ENCODE measurements at regions not wholly inside any gene's neighbourhood (a gene's known extent, or its start where the extent isn't known, plus 50 kb on each side); places are given as distances from the start of the nearest gene placed in this dataset.

GRCh38 chr3:18751514-18751913 lies 326.4 kb upstream of the SATB1 start:
- DNase-seq (no peak), ATAC-seq (no peak)
- H3K4me1 Mint-ChIP-seq: peaks cover 31 to 72% (median 63%) of the 10 kb centered on the region in 4 donors
- H3K4me3 Mint-ChIP-seq: no peak overlapping the region
- H3K36me3 Mint-ChIP-seq: peaks cover 0 to 1% (median 0%) of the 10 kb centered on the region in 3 donors
- H3K27me3 Mint-ChIP-seq: no peaks in the 10 kb centered on the region
- H3K27ac Mint-ChIP-seq: peak overlapping the region in 5 of 10 donors; percentile 10 to 68 (median 31)
- POLR2A ChIA-PET: no interaction called here
- no peaks in the 10 kb centered on the region for H3K9me3 Mint-ChIP-seq

GRCh38 chr3:18747383-18747782 lies 322.2 kb upstream of the SATB1 start:
- peaks cover 0 to 3% (median 0%) of the 10 kb centered on the region in 3 donors for H3K36me3 Mint-ChIP-seq
- H3K4me3 Mint-ChIP-seq: no peak overlapping the region
- no peak for ATAC-seq
- H3K9me3 Mint-ChIP-seq: no peaks in the 10 kb centered on the region
- peaks cover 35 to 81% (median 66%) of the 10 kb centered on the region in 4 donors for H3K4me1 Mint-ChIP-seq
- DNase-seq: no peak
- no peaks in the 10 kb centered on the region for H3K27me3 Mint-ChIP-seq
- POLR2A ChIA-PET: interaction anchor here (0.6 to 13.6 kb wide), 3 partner anchors 19 to 303 kb away, joined by 3 to 102 read pairs (median 3); no protein-coding TSS in a partner anchor
- H3K27ac Mint-ChIP-seq: peak overlapping the region in 1 of 10 donors; percentile 97

GRCh38 chr3:18745472-18745871 lies 320.3 kb upstream of the SATB1 start:
- DNase-seq (no peak), ATAC-seq (no peak)
- peaks cover 0 to 3% (median 0%) of the 10 kb centered on the region in 3 donors for H3K36me3 Mint-ChIP-seq
- H3K4me1 Mint-ChIP-seq: peaks cover 40 to 82% (median 68%) of the 10 kb centered on the region in 4 donors
- peak overlapping the region; percentile 31 to 97 (median 96) for H3K27ac Mint-ChIP-seq
- no peaks in the 10 kb centered on the region for H3K27me3 Mint-ChIP-seq
- POLR2A ChIA-PET: interaction anchor here (0.7 to 13.6 kb wide), 4 partner anchors 14 to 328 kb away, joined by 3 to 102 read pairs (median 3); no protein-coding TSS in a partner anchor
- peak overlapping the region in 9 of 10 donors; percentile 48 to 84 (median 70) for H3K4me3 Mint-ChIP-seq
- H3K9me3 Mint-ChIP-seq: no peaks in the 10 kb centered on the region

GRCh38 chr3:18744472-18744871 lies 319.3 kb upstream of the SATB1 start:
- Mint-ChIP-seq H3K9me3 (no peaks in the 10 kb centered on the region), H3K27me3 (no peaks in the 10 kb centered on the region), H3K36me3 (peaks cover 0 to 3% (median 0%) of the 10 kb centered on the region in 3 donors), H3K27ac (peak overlapping the region; percentile 36 to 97 (median 96)), H3K4me1 (peaks cover 43 to 84% (median 71%) of the 10 kb centered on the region in 4 donors), H3K4me3 (peak overlapping the region; percentile 46 to 84 (median 72))
- POLR2A ChIA-PET: interaction anchor here (0.5 to 13.6 kb wide), 4 partner anchors 8 to 297 kb away, joined by 3 to 102 read pairs (median 3); no protein-coding TSS in a partner anchor
- ATAC-seq (no peak), DNase-seq (no peak)

- peaks cover 46 to 89% (median 75%) of the 10 kb centered on the region in 4 donors for H3K4me1 Mint-ChIP-seq
- H3K27me3 Mint-ChIP-seq: no peaks in the 10 kb centered on the region
- no peaks in the 10 kb centered on the region for H3K9me3 Mint-ChIP-seq
- H3K27ac Mint-ChIP-seq: peak overlapping the region; percentile 36 to 97 (median 96)
- POLR2A ChIA-PET: interaction anchor here (1.0 to 13.6 kb wide), 2 partner anchors 9 to 16 kb away, joined by 3 to 102 read pairs; no protein-coding TSS in a partner anchor
- H3K4me3 Mint-ChIP-seq: peak overlapping the region; percentile 49 to 84 (median 75)
- peaks cover 0 to 3% (median 0%) of the 10 kb centered on the region in 3 donors for H3K36me3 Mint-ChIP-seq
- ATAC-seq: peak in 1 of 2 donors; percentile 33
- DNase-seq: no peak
Measured at GRCh38 chr3:18743761-18744160, 318.6 kb upstream of the SATB1 start.

- H3K27me3 Mint-ChIP-seq: no peaks in the 10 kb centered on the region
- peaks cover 0 to 8% (median 0%) of the 10 kb centered on the region in 9 donors for H3K9me3 Mint-ChIP-seq
- peaks cover 0 to 10% (median 0%) of the 10 kb centered on the region in 3 donors for H3K36me3 Mint-ChIP-seq
- POLR2A ChIA-PET: interaction anchor here (1.3 to 13.6 kb wide), 3 partner anchors 13 to 296 kb away, joined by 5 to 102 read pairs (median 5); no protein-coding TSS in a partner anchor
- peak overlapping the region; percentile 89 to 98 (median 94) for H3K27ac Mint-ChIP-seq
- peaks cover 48 to 96% (median 87%) of the 10 kb centered on the region in 4 donors for H3K4me1 Mint-ChIP-seq
- peak; percentile 11 to 73 (median 60) for DNase-seq
- ATAC-seq: peak; percentile 70 to 77
- H3K4me3 Mint-ChIP-seq: peak overlapping the region; percentile 68 to 90 (median 86)
Measured at GRCh38 chr3:18740631-18741583, 315.8 kb upstream of the SATB1 start.

GRCh38 chr3:18739099-18739433 lies 313.9 kb upstream of the SATB1 start:
- POLR2A ChIA-PET: interaction anchor here (13.6 kb wide), 1 partner anchor 11 kb away, joined by 102 read pairs; no protein-coding TSS in a partner anchor
- Mint-ChIP-seq H3K4me1 (peaks cover 35 to 80% (median 75%) of the 10 kb centered on the region in 4 donors), H3K4me3 (peak overlapping the region in 2 of 10 donors; percentile 37 to 39), H3K27me3 (no peaks in the 10 kb centered on the region), H3K36me3 (peaks cover 0 to 10% (median 0%) of the 10 kb centered on the region in 3 donors), H3K9me3 (peaks cover 0 to 12% (median 0%) of the 10 kb centered on the region in 9 donors), H3K27ac (peak overlapping the region in 9 of 10 donors; percentile 3 to 97 (median 55))
- DNase-seq: no peak
- ATAC-seq: no peak

- POLR2A ChIA-PET: interaction anchor here (13.6 kb wide), 1 partner anchor 10 kb away, joined by 102 read pairs; no protein-coding TSS in a partner anchor
- ATAC-seq (no peak), DNase-seq (no peak)
- H3K36me3 Mint-ChIP-seq: peaks cover 0 to 10% (median 0%) of the 10 kb centered on the region in 3 donors
- no peaks in the 10 kb centered on the region for H3K27me3 Mint-ChIP-seq
- peak overlapping the region in 7 of 10 donors; percentile 8 to 97 (median 75) for H3K27ac Mint-ChIP-seq
- H3K9me3 Mint-ChIP-seq: peaks cover 0 to 12% (median 0%) of the 10 kb centered on the region in 9 donors
- H3K4me3 Mint-ChIP-seq: peak overlapping the region in 2 of 10 donors; percentile 6 to 10
- H3K4me1 Mint-ChIP-seq: peaks cover 32 to 75% (median 71%) of the 10 kb centered on the region in 4 donors
Measured at GRCh38 chr3:18738393-18739098, 313.4 kb upstream of the SATB1 start.

GRCh38 chr3:18735005-18735404 lies 309.9 kb upstream of the SATB1 start:
- POLR2A ChIA-PET: no interaction called here

GRCh38 chr3:18734309-18734708 lies 309.2 kb upstream of the SATB1 start:
- POLR2A ChIA-PET: no interaction called here
- peak overlapping the region in 3 of 10 donors; percentile 11 to 60 (median 37) for H3K27ac Mint-ChIP-seq
- peaks cover 0 to 12% (median 0%) of the 10 kb centered on the region in 9 donors for H3K9me3 Mint-ChIP-seq
- peaks cover 0 to 10% (median 0%) of the 10 kb centered on the region in 3 donors for H3K36me3 Mint-ChIP-seq
- ATAC-seq (no peak), DNase-seq (no peak)
- peaks cover 22 to 67% (median 58%) of the 10 kb centered on the region in 4 donors for H3K4me1 Mint-ChIP-seq
- H3K4me3 Mint-ChIP-seq: no peak overlapping the region
- H3K27me3 Mint-ChIP-seq: no peaks in the 10 kb centered on the region

More at GRCh38 chr3:18735005-18735404, 309.9 kb upstream of the SATB1 start:
- Mint-ChIP-seq H3K9me3 (peaks cover 0 to 12% (median 0%) of the 10 kb centered on the region in 9 donors), H3K27ac (peak overlapping the region in 2 of 10 donors; percentile 11 to 48), H3K27me3 (no peaks in the 10 kb centered on the region), H3K4me3 (no peak overlapping the region), H3K4me1 (peaks cover 26 to 68% (median 60%) of the 10 kb centered on the region in 4 donors), H3K36me3 (peaks cover 0 to 10% (median 0%) of the 10 kb centered on the region in 3 donors)
- ATAC-seq (no peak), DNase-seq (no peak)

- POLR2A ChIA-PET: interaction anchor here (0.7 to 9.4 kb wide), 3 partner anchors 10 to 30 kb away, joined by 3 to 102 read pairs (median 3); no protein-coding TSS in a partner anchor
- H3K36me3 Mint-ChIP-seq: peaks cover 0 to 10% (median 0%) of the 10 kb centered on the region in 3 donors
Measured at GRCh38 chr3:18732474-18732873, 307.3 kb upstream of the SATB1 start.

More at GRCh38 chr3:18732474-18732873, 307.3 kb upstream of the SATB1 start:
- no peak overlapping the region for H3K4me3 Mint-ChIP-seq
- no peak for DNase-seq
- H3K9me3 Mint-ChIP-seq: peaks cover 0 to 8% (median 0%) of the 10 kb centered on the region in 9 donors
- H3K27me3 Mint-ChIP-seq: no peaks in the 10 kb centered on the region
- peaks cover 21 to 64% (median 50%) of the 10 kb centered on the region in 4 donors for H3K4me1 Mint-ChIP-seq
- ATAC-seq: no peak
- H3K27ac Mint-ChIP-seq: peak overlapping the region in 3 of 10 donors; percentile 1 to 31 (median 5)

All from naive thymus-derived CD8-positive, alpha-beta T cell (primary cell).